ENCODE measurements at regions not wholly inside any gene's neighbourhood (a gene's known extent, or its start where the extent isn't known, plus 50 kb on each side); places are given as distances from the start of the nearest gene placed in this dataset.

DNA sequence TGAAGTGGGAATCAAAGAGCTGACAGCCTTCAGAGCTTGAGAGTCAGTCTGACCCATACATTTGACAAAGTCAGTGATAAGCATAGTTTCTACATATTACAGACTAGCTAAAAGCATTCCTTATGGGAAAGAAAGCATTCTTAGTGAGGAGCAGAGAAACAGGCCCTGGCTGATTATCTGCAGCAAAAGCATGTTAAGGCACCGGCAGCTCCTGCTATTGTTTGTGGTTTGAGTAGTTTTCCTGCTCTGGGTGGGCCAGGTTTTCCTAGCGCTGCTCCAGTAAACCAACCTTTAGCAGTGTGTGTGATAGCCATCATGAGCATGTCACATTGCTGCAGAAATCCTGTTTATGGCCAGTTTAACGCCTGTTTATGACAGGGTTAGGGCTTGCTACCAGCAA is 51.6 kb upstream of the WDR1 start:
- H3K4me1 Mint-ChIP-seq, result no peaks in the 10 kb centered on the region
- H3K36me3 Mint-ChIP-seq, result no peaks in the 10 kb centered on the region
- ATAC-seq (ENCODE audit: low read depth) (no peak), DNase-seq (ENCODE audit: low spot score in 2 of 2) (no peak)
- H3K27ac Mint-ChIP-seq, result no peak overlapping the region
- H3K27me3 Mint-ChIP-seq, result peaks cover 8% of the 10 kb centered on the region
- no peak overlapping the region for H3K4me3 Mint-ChIP-seq
- H3K9me3 Mint-ChIP-seq, result no peaks in the 10 kb centered on the region

DNA sequence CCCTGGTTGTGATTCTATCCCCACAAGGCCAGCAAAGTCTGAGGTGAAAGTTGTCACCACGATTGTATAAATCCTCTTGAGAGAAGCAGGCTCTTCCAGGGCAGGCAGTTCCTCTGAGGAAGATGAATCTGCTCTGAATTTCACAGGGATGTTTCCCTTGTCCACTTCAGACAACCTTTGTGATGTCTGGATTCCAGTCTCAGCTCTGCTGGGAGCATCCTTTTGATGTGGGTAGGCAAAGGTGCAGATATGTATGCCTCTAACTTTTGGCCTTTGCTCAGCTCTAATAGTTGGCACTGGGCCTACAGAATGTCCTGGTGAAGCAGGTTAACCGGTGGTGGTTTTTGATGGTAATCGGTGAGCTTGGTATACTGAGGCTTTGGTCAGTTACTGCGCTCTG is 50.6 kb upstream of the WDR1 start:
- Mint-ChIP-seq H3K4me3 (no peak overlapping the region), H3K36me3 (no peaks in the 10 kb centered on the region), H3K9me3 (no peaks in the 10 kb centered on the region), H3K27ac (no peak overlapping the region), H3K27me3 (peaks cover 8% of the 10 kb centered on the region), H3K4me1 (no peaks in the 10 kb centered on the region)
- ATAC-seq (ENCODE audit: low read depth) (no peak), DNase-seq (ENCODE audit: low spot score in 2 of 2) (no peak)

Data from memory B cell (primary cell).